Ishikawa (cell line): ENCODE measurements at regions not wholly inside any gene's neighbourhood (a gene's known extent, or its start where the extent isn't known, plus 50 kb on each side); places are given as distances from the start of the nearest gene placed in this dataset.

Experiments
- CEBPB ChIP-seq: IDR thresholded peaks from 2 replicates; pipeline ENCODE4 v1.6.1; 2012
- CREB1 ChIP-seq: IDR thresholded peaks from 2 replicates; pipeline ENCODE4 v1.6.1; 2012; ENCODE audit warnings: low read depth
- EGR1 ChIP-seq: IDR thresholded peaks from 2 replicates; pipeline ENCODE4 v1.6.1; 2012
- EP300 ChIP-seq: IDR thresholded peaks from 2 replicates; pipeline ENCODE4 v1.6.1; 2012; ENCODE audit warnings: borderline replicate concordance
- FOXM1 ChIP-seq: IDR thresholded peaks from 2 replicates; pipeline ENCODE4 v1.6.1; 2012; ENCODE audit warnings: low read depth, borderline replicate concordance
- MAX ChIP-seq: IDR thresholded peaks from 2 replicates; pipeline ENCODE4 v1.6.1; 2012
- NFIC ChIP-seq: IDR thresholded peaks from 2 replicates; pipeline ENCODE4 v1.6.1; 2012
- RAD21 ChIP-seq: IDR thresholded peaks from 2 replicates; pipeline ENCODE4 v1.6.1; 2012; ENCODE audit warnings: low read depth
- REST ChIP-seq: IDR thresholded peaks from 2 replicates; pipeline ENCODE4 v1.6.1; 2012; ENCODE audit warnings: low read depth, mild to moderate bottlenecking
- TAF1 ChIP-seq: IDR thresholded peaks from 2 replicates; pipeline ENCODE4 v1.6.1; 2012; ENCODE audit warnings: low read depth, mild to moderate bottlenecking
- TCF12 ChIP-seq: IDR thresholded peaks from 2 replicates; pipeline ENCODE4 v1.6.1; 2012; ENCODE audit warnings: low read depth
- TEAD4 ChIP-seq: IDR thresholded peaks from 2 replicates; pipeline ENCODE4 v1.6.1; 2012
- YY1 ChIP-seq: IDR thresholded peaks from 2 replicates; pipeline ENCODE4 v1.6.1; 2012; ENCODE audit warnings: low read depth
- ZBTB7A ChIP-seq: IDR thresholded peaks from 2 replicates; pipeline ENCODE4 v1.6.1; 2012; ENCODE audit warnings: low read depth
- TF ChIP-seq, protein P1 (sequence below): IDR thresholded peaks from 2 replicates; pipeline ENCODE4 v1.6.1; 2012

GRCh38 chr2:136376798-136377211, 258.9 kb upstream of the CXCR4 start:
- TF ChIP-seq NFIC (no peak), TEAD4 (no peak), TAF1 (no peak), FOXM1 (no peak), CEBPB (no peak), EGR1 (no peak), MAX (no peak), REST (no peak), EP300 (no peak), RAD21 (no peak), ZBTB7A (no peak), CREB1 (no peak), TCF12 (no peak), YY1 (no peak)
- TF ChIP-seq, protein P1, sequence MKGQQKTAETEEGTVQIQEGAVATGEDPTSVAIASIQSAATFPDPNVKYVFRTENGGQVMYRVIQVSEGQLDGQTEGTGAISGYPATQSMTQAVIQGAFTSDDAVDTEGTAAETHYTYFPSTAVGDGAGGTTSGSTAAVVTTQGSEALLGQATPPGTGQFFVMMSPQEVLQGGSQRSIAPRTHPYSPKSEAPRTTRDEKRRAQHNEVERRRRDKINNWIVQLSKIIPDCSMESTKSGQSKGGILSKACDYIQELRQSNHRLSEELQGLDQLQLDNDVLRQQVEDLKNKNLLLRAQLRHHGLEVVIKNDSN, result no peak

GRCh38 chr2:136376211-136376610, 258.3 kb upstream of the CXCR4 start:
- no peak for TF ChIP-seq ZBTB7A
- TF ChIP-seq RAD21, result no peak
- TF ChIP-seq FOXM1, result no peak
- no peak for TF ChIP-seq YY1
- no peak for TF ChIP-seq TAF1
- no peak for TF ChIP-seq MAX
- TF ChIP-seq CEBPB, result no peak
- TF ChIP-seq TEAD4, result no peak
- no peak for TF ChIP-seq TCF12
- no peak for TF ChIP-seq CREB1
- no peak for TF ChIP-seq EP300
- TF ChIP-seq, protein P1, result no peak
- no peak for TF ChIP-seq NFIC
- no peak for TF ChIP-seq REST
- TF ChIP-seq EGR1, result no peak

DNA sequence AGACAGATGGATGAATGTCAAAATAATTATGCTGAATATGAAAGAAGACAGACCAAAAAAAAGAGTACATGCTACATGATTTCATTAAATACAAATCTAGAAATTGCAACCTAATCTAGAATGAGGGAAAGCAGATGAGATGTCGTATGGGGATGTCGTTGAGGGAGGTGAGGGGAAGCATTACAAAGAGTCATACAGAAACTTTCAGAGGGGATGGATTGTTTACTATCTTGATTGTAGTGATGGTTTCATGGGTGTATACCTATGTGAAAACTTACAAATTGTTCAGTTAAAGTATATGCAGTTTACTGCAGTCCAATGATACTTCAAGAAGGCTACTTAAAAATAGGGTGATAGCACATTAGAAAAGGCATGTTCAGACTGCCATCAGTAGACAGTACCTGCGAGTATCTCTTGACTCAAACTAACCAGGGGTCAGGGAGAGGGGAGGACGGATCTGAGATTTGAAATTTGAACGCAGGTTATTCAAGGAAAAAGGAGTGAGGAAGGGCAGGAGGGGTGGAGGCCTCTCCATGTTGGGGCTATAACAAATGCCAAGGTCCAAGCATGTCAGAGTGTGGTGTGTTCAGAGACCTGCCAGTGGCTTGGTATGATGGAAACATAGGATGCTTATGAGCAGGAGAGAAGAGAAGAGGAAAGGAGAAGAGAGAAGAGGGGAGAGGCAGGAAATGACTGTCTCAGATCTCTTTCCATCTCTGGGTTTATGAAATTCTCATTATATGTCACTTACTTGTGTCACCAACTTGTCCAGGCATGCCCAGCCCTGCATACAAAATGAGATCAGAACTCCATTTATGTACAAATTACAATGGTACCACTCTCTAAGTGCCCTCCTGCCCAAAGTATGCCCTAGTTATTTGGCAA, 257.3 kb upstream of the CXCR4 start:
- TF ChIP-seq FOXM1 (no peak), CREB1 (no peak), NFIC (no peak)

- TF ChIP-seq FOXM1 (no peak), EP300 (no peak), TEAD4 (no peak)
Measured at GRCh38 chr2:136373841-136374240, 255.9 kb upstream of the CXCR4 start.

- TF ChIP-seq EP300 (no peak), CEBPB (no peak), REST (no peak), FOXM1 (no peak), MAX (no peak), YY1 (no peak), ZBTB7A (no peak), TEAD4 (no peak), TAF1 (no peak), EGR1 (no peak), RAD21 (no peak)
- TF ChIP-seq, protein P1, result no peak
Measured at GRCh38 chr2:136373029-136373428, 255.1 kb upstream of the CXCR4 start.
